SK-N-SH (cell line): ENCODE measurements at regions not wholly inside any gene's neighbourhood (a gene's known extent, or its start where the extent isn't known, plus 50 kb on each side); places are given as distances from the start of the nearest gene placed in this dataset.

Experiments used
- CHD2 ChIP-seq: fragments of 150-350 bp; IDR thresholded peaks from 2 replicates; pipeline ENCODE4 v1.6.1; 2018; ENCODE audit warnings: low read length; ENCODE audit not compliant: partially characterized antibody
- CTCF ChIP-seq: fragments of 200-600 bp; sonication (generic); IDR thresholded peaks from 2 replicates; pipeline ENCODE4 v1.6.1; 2017; ENCODE audit warnings: antibody characterized with exemption, mild to moderate bottlenecking, moderate library complexity
- EP300 ChIP-seq, 2 experiments: IDR thresholded peaks; 2 replicates each; pipeline versions ENCODE4 v1.4.0 to v1.6.1; 2012; ENCODE audit warnings: borderline replicate concordance in 1 of 2, low read depth in 1 of 2, low read length in 1 of 2
- FOXJ3 ChIP-seq: sonication (generic); formaldehyde crosslinking; IDR thresholded peaks from 2 replicates; pipeline ENCODE4 v1.5.1; 2020; ENCODE audit warnings: mild to moderate bottlenecking, missing genetic modification reagents
- FOXM1 ChIP-seq: IDR thresholded peaks from 2 replicates; pipeline ENCODE4 v1.4.0; 2012; ENCODE audit warnings: low read depth, mild to moderate bottlenecking
- GABPA ChIP-seq: IDR thresholded peaks from 2 replicates; pipeline ENCODE4 v1.4.0; 2012; ENCODE audit warnings: low read depth, mild to moderate bottlenecking
- GATA2 ChIP-seq: sonication (generic); formaldehyde crosslinking; IDR thresholded peaks from 2 replicates; pipeline ENCODE4 v1.5.0; 2020; ENCODE audit warnings: mild to moderate bottlenecking, missing genetic modification reagents
- JUND ChIP-seq: IDR thresholded peaks from 2 replicates; pipeline ENCODE4 v1.4.0; 2012
- RAD21 ChIP-seq: IDR thresholded peaks from 2 replicates; pipeline ENCODE4 v1.6.1; 2012; ENCODE audit warnings: mild to moderate bottlenecking, low read length
- RFX5 ChIP-seq: IDR thresholded peaks from 2 replicates; pipeline ENCODE4 v1.6.1; 2012; ENCODE audit warnings: mild to moderate bottlenecking, improper control_type of control experiment, low read length
- RXRA ChIP-seq: IDR thresholded peaks from 2 replicates; pipeline ENCODE4 v1.4.0; 2012; ENCODE audit warnings: low read depth, mild to moderate bottlenecking, borderline replicate concordance
- TAF1 ChIP-seq: IDR thresholded peaks from 2 replicates; pipeline ENCODE4 v1.6.1; 2012; ENCODE audit warnings: low read depth, mild to moderate bottlenecking, low read length, moderate library complexity, borderline replicate concordance
- TEAD4 ChIP-seq: IDR thresholded peaks from 2 replicates; pipeline ENCODE4 v1.4.0; 2012; ENCODE audit warnings: mild to moderate bottlenecking, borderline replicate concordance; ENCODE audit not compliant: insufficient read depth
- ZBTB33 ChIP-seq: IDR thresholded peaks from 2 replicates; pipeline ENCODE4 v1.4.0; 2012; ENCODE audit warnings: low read depth, borderline replicate concordance

- TF ChIP-seq CTCF (no peak), GABPA (no peak), JUND (no peak), FOXJ3 (CRISPR knock-in tag) (no peak), RXRA (no peak), TEAD4 (no peak), RAD21 (no peak), GATA2 (CRISPR knock-in tag) (no peak), EP300 (IDR thresholded peaks at IDR 0.05; ENCODE audit: borderline replicate concordance in 1 of 2, low read depth in 1 of 2, low read length in 1 of 2) (no peak), ZBTB33 (no peak), FOXM1 (no peak), TAF1 (no peak), RFX5 (no peak), CHD2 (no peak)
Observed at GRCh38 chrX:125012585-125012984, 307.1 kb upstream of the TEX13C start.
